Smooth muscle cell (in vitro differentiated cells): ENCODE measurements at regions not wholly inside any gene's neighbourhood (a gene's known extent, or its start where the extent isn't known, plus 50 kb on each side); places are given as distances from the start of the nearest gene placed in this dataset.

Experiments used
- DNase-seq: peaks from one replicate; lab custom pipeline; 2025; ENCODE audit not compliant: unreplicated experiment; lab: John Stamatoyannopoulos, UW
- H2AFZ ChIP-seq: fragments of 200-600 bp; sonication (generic); 2 replicates; pipeline ENCODE4 v1.6.0; 2016; ENCODE audit warnings: antibody characterized with exemption, low read depth, mild to moderate bottlenecking
- H3F3A ChIP-seq: fragments of 200-600 bp; sonication (generic); 2 replicates; pipeline ENCODE4 v1.6.0; 2017; ENCODE audit warnings: antibody characterized with exemption, low read depth
- H3K27ac ChIP-seq: fragments of 200-600 bp; sonication (generic); 2 replicates; pipeline ENCODE4 v1.5.1; 2016; ENCODE audit warnings: low read depth, mild to moderate bottlenecking
- H3K27me3 ChIP-seq: fragments of 200-600 bp; sonication (generic); 2 replicates; pipeline ENCODE4 v1.6.1; 2016; ENCODE audit warnings: low read depth, mild to moderate bottlenecking
- H3K36me3 ChIP-seq: fragments of 200-600 bp; sonication (generic); 2 replicates; pipeline ENCODE4 v1.5.1; 2016; ENCODE audit warnings: low read depth
- H3K4me1 ChIP-seq: fragments of 200-600 bp; sonication (generic); 2 replicates; pipeline ENCODE4 v1.5.1; 2016; ENCODE audit warnings: low read depth
- H3K4me2 ChIP-seq: fragments of 200-600 bp; sonication (generic); 2 replicates; pipeline ENCODE4 v1.6.0; 2016; ENCODE audit warnings: mild to moderate bottlenecking
- H3K4me3 ChIP-seq: fragments of 200-600 bp; sonication (generic); 2 replicates; pipeline ENCODE4 v1.5.1; 2016; ENCODE audit warnings: mild to moderate bottlenecking
- H3K79me2 ChIP-seq: fragments of 200-600 bp; sonication (generic); 2 replicates; pipeline ENCODE4 v1.6.0; 2016; ENCODE audit warnings: low read depth, mild to moderate bottlenecking
- H3K9ac ChIP-seq: fragments of 200-600 bp; sonication (generic); 2 replicates; pipeline ENCODE4 v1.6.0; 2016; ENCODE audit warnings: low read depth
- H3K9me3 ChIP-seq: fragments of 200-600 bp; sonication (generic); replicated peaks from 2 replicates; pipeline ENCODE4 v1.5.1; 2016; ENCODE audit warnings: low read depth
- H4K20me1 ChIP-seq: fragments of 200-600 bp; sonication (generic); 2 replicates; pipeline ENCODE4 v1.6.0; 2016; ENCODE audit warnings: low read depth
- CTCF ChIP-seq: fragments of 200-600 bp; sonication (generic); IDR thresholded peaks from 2 replicates; pipeline ENCODE4 v1.5.1; 2017; ENCODE audit warnings: borderline replicate concordance, mild to moderate bottlenecking, antibody characterized with exemption; ENCODE audit not compliant: insufficient read depth, poor library complexity, severe bottlenecking
- WGBS: methylation state at CpG from one replicate; pipeline ENCODE4 v1.1.7; 2016; ENCODE audit warnings: low lambda C conversion rate; 5-methylcytosine and 5-hydroxymethylcytosine counted together

GRCh38 chr5:92064993-92065392 is 681.9 kb upstream of the ARRDC3 start:
- Histone ChIP-seq H3K27me3 (no peaks in the 10 kb centered on the region), H3F3A (no peaks in the 10 kb centered on the region), H3K9me3 (no peaks in the 10 kb centered on the region), H3K27ac (no peak overlapping the region), H4K20me1 (no peaks in the 10 kb centered on the region), H3K79me2 (no peaks in the 10 kb centered on the region), H2AFZ (no peak overlapping the region), H3K9ac (no peak overlapping the region), H3K4me2 (no peak overlapping the region), H3K36me3 (no peaks in the 10 kb centered on the region), H3K4me1 (no peaks in the 10 kb centered on the region), H3K4me3 (no peak overlapping the region)
- TF ChIP-seq CTCF: no peak
- 89% methylated on average over 1 of the region's 1 CpG for WGBS
- DNase-seq: no peak

GRCh38 chr5:92051741-92052140 is 668.6 kb upstream of the ARRDC3 start:
- DNase-seq: no peak
- Histone ChIP-seq H2AFZ (no peak overlapping the region), H3K36me3 (no peaks in the 10 kb centered on the region), H3K9me3 (no peaks in the 10 kb centered on the region), H3K4me2 (no peak overlapping the region), H3K4me3 (no peak overlapping the region), H3K9ac (no peak overlapping the region), H3F3A (no peaks in the 10 kb centered on the region), H3K27me3 (no peaks in the 10 kb centered on the region), H3K79me2 (no peaks in the 10 kb centered on the region), H3K27ac (no peak overlapping the region), H3K4me1 (no peaks in the 10 kb centered on the region), H4K20me1 (no peaks in the 10 kb centered on the region)
- TF ChIP-seq CTCF: no peak

GRCh38 chr5:92050970-92051369 is 667.9 kb upstream of the ARRDC3 start:
- no peaks in the 10 kb centered on the region for H3K9me3 ChIP-seq
- no peaks in the 10 kb centered on the region for H3K27me3 ChIP-seq
- no peak overlapping the region for H3K9ac ChIP-seq
- WGBS: 98% methylated on average over 2 of the region's 2 CpGs
- no peak for DNase-seq
- H3F3A ChIP-seq: no peaks in the 10 kb centered on the region
- no peak for TF ChIP-seq CTCF
- H3K4me3 ChIP-seq: no peak overlapping the region
- no peaks in the 10 kb centered on the region for H3K79me2 ChIP-seq
- no peak overlapping the region for H3K4me2 ChIP-seq
- no peaks in the 10 kb centered on the region for H4K20me1 ChIP-seq
- H3K4me1 ChIP-seq: no peaks in the 10 kb centered on the region
- H2AFZ ChIP-seq: no peak overlapping the region
- H3K27ac ChIP-seq: no peak overlapping the region
- H3K36me3 ChIP-seq: no peaks in the 10 kb centered on the region

- no peak for DNase-seq
- Histone ChIP-seq H2AFZ (no peak overlapping the region), H3K4me2 (no peak overlapping the region), H3K27ac (no peak overlapping the region), H3K36me3 (no peaks in the 10 kb centered on the region), H3K9me3 (no peaks in the 10 kb centered on the region), H3K4me3 (no peak overlapping the region), H3K27me3 (no peaks in the 10 kb centered on the region), H3K4me1 (no peaks in the 10 kb centered on the region), H3K9ac (no peak overlapping the region), H3K79me2 (no peaks in the 10 kb centered on the region), H4K20me1 (no peaks in the 10 kb centered on the region), H3F3A (no peaks in the 10 kb centered on the region)
- 69% methylated on average over 4 of the region's 4 CpGs for WGBS
- TF ChIP-seq CTCF: no peak
Observed at GRCh38 chr5:92041911-92042660, 659.0 kb upstream of the ARRDC3 start.
